Psoas muscle (tissue), 7 donors: ENCODE measurements at regions not wholly inside any gene's neighbourhood (a gene's known extent, or its start where the extent isn't known, plus 50 kb on each side); places are given as distances from the start of the nearest gene placed in this dataset.

Experiments used
- ATAC-seq, 4 donors: fragments of 200-7000 bp; cut with Tn5 transposase; one replicate each; pipeline ENCODE4 v1.9.1; 2020; ENCODE audit warnings: moderate library complexity in 3 of 4, mild to moderate bottlenecking in 2 of 4
- DNase-seq, 2 donors: peaks; one replicate each; pipeline ENCODE4 v3.0.0-alpha.2; 2020
- H3K27ac ChIP-seq: fragments of 200-600 bp; one replicate; pipeline ENCODE4 v1.8.0; 2022
- H3K27me3 ChIP-seq, 3 donors: fragments of 200-600 bp in 1 of 3; one replicate each; pipeline versions ENCODE4 v1.6.1 to v1.8.0; 2013 to 2022; ENCODE audit warnings: low read length in 2 of 3, mild to moderate bottlenecking in 2 of 3, moderate library complexity in 1 of 3; ENCODE audit not compliant: insufficient read depth in 3 of 3
- H3K36me3 ChIP-seq, 2 donors: fragments of 200-600 bp in 1 of 2; one replicate each; pipeline versions ENCODE4 v1.6.1 to v1.8.0; 2013 to 2022; ENCODE audit warnings: low read depth in 1 of 2, mild to moderate bottlenecking in 1 of 2, moderate library complexity in 1 of 2; ENCODE audit not compliant: insufficient read depth in 1 of 2
- H3K4me1 ChIP-seq: fragments of 200-600 bp; one replicate; pipeline ENCODE4 v1.8.0; 2022
- H3K4me3 ChIP-seq: fragments of 200-600 bp; one replicate; pipeline ENCODE4 v1.8.0; 2022; ENCODE audit warnings: mild to moderate bottlenecking
- H3K9me3 ChIP-seq: fragments of 200-600 bp; one replicate; pipeline ENCODE4 v1.8.0; 2022
- WGBS, 3 donors: extraction: QIAGEN DNeasy Blood & Tissue Kit; methylation state at CpG; one replicate each; pipeline versions ENCODE4 v1.1.6 to v1.1.7; 2013; 5-methylcytosine and 5-hydroxymethylcytosine counted together
- intact Hi-C, 2 donors: fragments of 100-400 bp; cut with DNase I; formaldehyde crosslinking; loops; one replicate each; pipeline versions ENCODE4 v1.11.0 to v1.14.2; 2022
- TF ChIP-seq, protein P1 (sequence below): fragments of 200-600 bp; IDR thresholded peaks from one replicate; pipeline ENCODE4 v1.8.0; 2022; ENCODE audit warnings: antibody characterized with exemption
- donor health status: healthy with polysubstance abuse.
- donor health status: DM: no; HTN: no; CAD: no; lungs with moderate emphysema.
- donor health status: Bipolar disorder and iron deficiency.
- donor health status: healthy.
- donor health status: DM: yes; HTN: yes; CAD: no.
- donor health status: DM: no; HTN: no; CAD: no.
- donor health status: DM: yes; HTN: yes; CAD: no.

DNA sequence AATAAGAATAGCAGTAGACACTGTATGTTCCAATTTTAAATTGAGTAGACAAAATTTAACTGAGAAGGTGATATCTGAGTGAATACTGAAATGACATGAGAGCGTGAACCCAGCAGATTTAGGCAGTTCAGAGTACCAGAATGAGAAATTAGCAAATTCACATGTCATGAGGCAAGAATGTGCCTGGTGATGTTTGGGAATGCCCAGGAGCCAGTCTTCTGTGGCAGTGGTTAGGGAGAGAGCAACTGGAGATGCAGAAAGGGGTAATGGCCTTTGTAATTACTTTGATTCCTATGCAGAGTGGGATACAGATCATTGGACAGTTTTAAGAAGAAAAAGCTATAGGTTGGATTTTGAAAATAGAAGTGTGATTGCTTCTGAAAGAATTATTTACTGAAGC lies 621.9 kb downstream of the TECRL start:
- 73 to 82% (median 75%) methylated on average over 1 of the region's 1 CpG for WGBS, 3 donors
- Histone ChIP-seq H3K27me3 (no peaks in the 10 kb centered on the region), H3K9me3 (no peaks in the 10 kb centered on the region), H3K4me3 (no peak overlapping the region), H3K27ac (no peak overlapping the region), H3K4me1 (no peaks in the 10 kb centered on the region), H3K36me3 (no peaks in the 10 kb centered on the region)
- DNase-seq (no peak), ATAC-seq (no peak)
- TF ChIP-seq, protein P1, sequence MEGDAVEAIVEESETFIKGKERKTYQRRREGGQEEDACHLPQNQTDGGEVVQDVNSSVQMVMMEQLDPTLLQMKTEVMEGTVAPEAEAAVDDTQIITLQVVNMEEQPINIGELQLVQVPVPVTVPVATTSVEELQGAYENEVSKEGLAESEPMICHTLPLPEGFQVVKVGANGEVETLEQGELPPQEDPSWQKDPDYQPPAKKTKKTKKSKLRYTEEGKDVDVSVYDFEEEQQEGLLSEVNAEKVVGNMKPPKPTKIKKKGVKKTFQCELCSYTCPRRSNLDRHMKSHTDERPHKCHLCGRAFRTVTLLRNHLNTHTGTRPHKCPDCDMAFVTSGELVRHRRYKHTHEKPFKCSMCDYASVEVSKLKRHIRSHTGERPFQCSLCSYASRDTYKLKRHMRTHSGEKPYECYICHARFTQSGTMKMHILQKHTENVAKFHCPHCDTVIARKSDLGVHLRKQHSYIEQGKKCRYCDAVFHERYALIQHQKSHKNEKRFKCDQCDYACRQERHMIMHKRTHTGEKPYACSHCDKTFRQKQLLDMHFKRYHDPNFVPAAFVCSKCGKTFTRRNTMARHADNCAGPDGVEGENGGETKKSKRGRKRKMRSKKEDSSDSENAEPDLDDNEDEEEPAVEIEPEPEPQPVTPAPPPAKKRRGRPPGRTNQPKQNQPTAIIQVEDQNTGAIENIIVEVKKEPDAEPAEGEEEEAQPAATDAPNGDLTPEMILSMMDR = no peak
- intact Hi-C loops = no loop called here

DNA sequence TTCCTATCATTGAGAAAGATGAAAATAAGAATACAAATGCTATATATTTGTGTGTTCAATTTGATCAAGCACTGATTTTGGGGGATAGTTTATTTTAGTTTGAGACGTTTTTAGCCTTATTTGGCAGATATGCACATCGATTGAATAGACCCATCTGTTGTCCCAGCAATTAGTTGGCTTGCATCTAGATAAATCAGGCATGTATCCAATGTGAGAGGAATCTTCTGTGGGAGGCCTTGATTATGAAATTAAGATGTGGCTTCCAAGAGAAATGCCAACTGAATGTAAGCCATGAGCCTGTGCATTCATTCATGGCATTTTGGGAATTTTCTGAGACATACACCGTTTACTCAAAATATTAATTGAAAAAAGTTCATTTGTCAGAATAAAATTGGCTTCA lies 623.1 kb downstream of the TECRL start:
- Histone ChIP-seq H3K27ac (no peak overlapping the region), H3K4me1 (no peaks in the 10 kb centered on the region), H3K27me3 (no peaks in the 10 kb centered on the region), H3K36me3 (no peaks in the 10 kb centered on the region), H3K4me3 (no peak overlapping the region), H3K9me3 (no peaks in the 10 kb centered on the region)
- DNase-seq (no peak), ATAC-seq (no peak)
- 30 to 50% (median 31%) methylated on average over 3 of the region's 3 CpGs for WGBS, 3 donors
- intact Hi-C loops = no loop called here
- TF ChIP-seq, protein P1 = no peak

DNA sequence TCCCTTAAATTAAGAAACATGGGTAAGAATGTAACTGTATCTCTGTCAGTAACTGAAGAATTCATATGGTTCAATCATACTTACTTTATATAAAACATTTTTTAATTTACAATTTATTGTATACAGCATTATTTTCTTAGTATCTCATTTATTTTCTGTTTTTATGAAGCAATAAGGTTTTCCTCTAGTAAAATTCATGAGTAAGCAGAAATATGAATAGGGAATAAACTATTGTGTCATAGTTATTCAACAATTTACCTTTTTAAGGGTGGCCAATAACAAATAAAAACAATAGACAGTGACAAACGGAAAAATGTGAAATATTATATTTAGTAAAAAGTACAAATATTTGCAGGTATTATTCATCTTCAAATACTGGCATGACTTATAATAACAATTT lies 624.4 kb downstream of the TECRL start:
- intact Hi-C loops = no loop called here
- no peak for DNase-seq
- TF ChIP-seq, protein P1 = no peak
- Histone ChIP-seq H3K9me3 (no peaks in the 10 kb centered on the region), H3K27me3 (no peaks in the 10 kb centered on the region), H3K4me1 (no peaks in the 10 kb centered on the region), H3K4me3 (no peak overlapping the region), H3K27ac (no peak overlapping the region), H3K36me3 (no peaks in the 10 kb centered on the region)
- WGBS, 3 donors = 0 to 76% (median 0%) methylated on average over 1 of the region's 1 CpG
- ATAC-seq = no peak

DNA sequence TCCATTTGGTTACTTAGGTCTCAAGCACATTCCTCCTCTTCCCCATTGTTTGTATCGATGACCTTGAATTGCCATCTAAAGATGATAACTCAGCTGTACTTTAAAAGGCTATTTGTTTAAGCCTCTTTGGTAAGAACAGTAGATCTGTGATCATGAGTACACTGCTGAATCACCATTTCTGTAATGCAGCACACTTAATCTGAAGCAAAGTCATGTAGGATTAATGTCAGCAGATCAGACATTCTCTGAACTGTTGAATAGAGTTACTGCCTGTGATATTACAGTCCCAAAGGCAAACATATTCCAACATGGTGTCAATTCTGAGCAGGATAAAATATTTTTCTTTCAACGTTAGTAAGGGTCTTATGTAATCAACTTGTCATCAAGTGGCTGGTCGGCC lies 631.6 kb downstream of the TECRL start:
- Histone ChIP-seq H3K4me1 (no peaks in the 10 kb centered on the region), H3K36me3 (no peaks in the 10 kb centered on the region), H3K4me3 (no peak overlapping the region), H3K9me3 (no peaks in the 10 kb centered on the region), H3K27me3 (no peaks in the 10 kb centered on the region), H3K27ac (no peak overlapping the region)
- intact Hi-C loops = no loop called here
- ATAC-seq (no peak), DNase-seq (no peak)
- WGBS, 3 donors = 80 to 88% (median 83%) methylated on average over 3 of the region's 3 CpGs
- TF ChIP-seq, protein P1 = no peak

DNA sequence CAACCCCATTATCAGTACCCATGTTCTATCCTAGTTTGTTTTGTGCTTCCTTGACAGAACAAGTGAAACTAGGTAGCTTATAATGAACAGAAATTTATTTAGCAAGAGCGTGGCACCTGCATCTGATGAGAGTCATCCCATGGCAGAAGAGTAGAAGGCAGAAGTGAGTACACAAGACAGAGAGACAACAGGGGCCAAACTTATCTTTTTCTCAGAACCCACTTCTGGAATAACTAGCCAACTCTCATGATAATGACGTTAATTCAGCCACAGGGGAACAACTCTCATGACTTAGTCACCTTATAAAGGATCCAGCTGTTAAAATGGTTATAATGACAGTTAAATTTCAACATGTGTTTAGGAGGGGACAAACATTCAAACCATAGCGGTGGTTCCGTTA lies 644.9 kb downstream of the TECRL start:
- Histone ChIP-seq H3K4me3 (no peak overlapping the region), H3K36me3 (no peaks in the 10 kb centered on the region), H3K27me3 (no peaks in the 10 kb centered on the region), H3K4me1 (no peaks in the 10 kb centered on the region), H3K9me3 (no peaks in the 10 kb centered on the region), H3K27ac (no peak overlapping the region)
- no peak for DNase-seq
- WGBS, 3 donors = 63 to 71% (median 68%) methylated on average over 4 of the region's 4 CpGs
- TF ChIP-seq, protein P1 = no peak
- ATAC-seq = no peak
- intact Hi-C loops = no loop called here
